Parathyroid adenoma (tissue), 2 donors: ENCODE measurements at regions not wholly inside any gene's neighbourhood (a gene's known extent, or its start where the extent isn't known, plus 50 kb on each side); places are given as distances from the start of the nearest gene placed in this dataset.

Experiments
- H2AFZ ChIP-seq: fragments of 300-600 bp; sonication (generic); one replicate; pipeline ENCODE4 v1.7.0; 2017; ENCODE audit warnings: antibody characterized with exemption, mild to moderate bottlenecking
- H3K27ac ChIP-seq: fragments of 300-600 bp; sonication (generic); one replicate; pipeline ENCODE4 v1.7.0; 2017
- H3K27me3 ChIP-seq: fragments of 300-600 bp; sonication (generic); one replicate; pipeline ENCODE4 v1.7.0; 2017; ENCODE audit warnings: low read length; ENCODE audit not compliant: control insufficient read depth, insufficient read depth
- H3K36me3 ChIP-seq: fragments of 300-600 bp; sonication (generic); one replicate; pipeline ENCODE4 v1.7.0; 2017; ENCODE audit warnings: low read length; ENCODE audit not compliant: control insufficient read depth, insufficient read depth
- H3K4me1 ChIP-seq: fragments of 300-600 bp; sonication (generic); one replicate; pipeline ENCODE4 v1.7.0; 2017; ENCODE audit warnings: control low read depth
- H3K4me2 ChIP-seq: fragments of 300-600 bp; sonication (generic); one replicate; pipeline ENCODE4 v1.7.0; 2017; ENCODE audit warnings: low read length
- H3K4me3 ChIP-seq: fragments of 300-600 bp; sonication (generic); one replicate; pipeline ENCODE4 v1.7.0; 2017; ENCODE audit warnings: low read depth, low read length
- H3K79me2 ChIP-seq: fragments of 300-600 bp; sonication (generic); one replicate; pipeline ENCODE4 v1.7.0; 2017; ENCODE audit warnings: control low read depth
- H3K9ac ChIP-seq: fragments of 300-600 bp; sonication (generic); one replicate; pipeline ENCODE4 v1.7.0; 2017; ENCODE audit warnings: mild to moderate bottlenecking
- H3K9me3 ChIP-seq: fragments of 300-600 bp; sonication (generic); one replicate; pipeline ENCODE4 v1.7.0; 2017; ENCODE audit warnings: low read length; ENCODE audit not compliant: control insufficient read depth
- CTCF ChIP-seq: fragments of 300-600 bp; sonication (generic); IDR thresholded peaks from one replicate; pipeline ENCODE4 v1.7.0; 2017; ENCODE audit warnings: antibody characterized with exemption, mild to moderate bottlenecking
- donor health status: primary hyperparathyroidism.

GRCh38 chr1:234908571-234908970 lies 220.1 kb downstream of the TOMM20 start:
- H3K27ac ChIP-seq: no peak overlapping the region
- no peaks in the 10 kb centered on the region for H3K9me3 ChIP-seq
- H3K36me3 ChIP-seq: no peaks in the 10 kb centered on the region
- no peak for TF ChIP-seq CTCF
- H3K9ac ChIP-seq: no peak overlapping the region
- no peaks in the 10 kb centered on the region for H3K4me1 ChIP-seq
- no peaks in the 10 kb centered on the region for H3K79me2 ChIP-seq
- no peak overlapping the region for H2AFZ ChIP-seq
- no peak overlapping the region for H3K4me3 ChIP-seq
- H3K4me2 ChIP-seq: no peak overlapping the region
- no peaks in the 10 kb centered on the region for H3K27me3 ChIP-seq

GRCh38 chr1:234907940-234908405 lies 220.7 kb downstream of the TOMM20 start:
- no peaks in the 10 kb centered on the region for H3K36me3 ChIP-seq
- no peak overlapping the region for H3K9ac ChIP-seq
- no peak overlapping the region for H2AFZ ChIP-seq
- H3K4me1 ChIP-seq: no peaks in the 10 kb centered on the region
- no peaks in the 10 kb centered on the region for H3K27me3 ChIP-seq
- no peak overlapping the region for H3K27ac ChIP-seq
- H3K9me3 ChIP-seq: no peaks in the 10 kb centered on the region
- no peak overlapping the region for H3K4me3 ChIP-seq
- no peak overlapping the region for H3K4me2 ChIP-seq
- TF ChIP-seq CTCF: no peak
- no peaks in the 10 kb centered on the region for H3K79me2 ChIP-seq

- no peaks in the 10 kb centered on the region for H3K36me3 ChIP-seq
- no peak overlapping the region for H3K9ac ChIP-seq
- no peak for TF ChIP-seq CTCF
- H3K4me3 ChIP-seq: no peak overlapping the region
- no peaks in the 10 kb centered on the region for H3K9me3 ChIP-seq
- no peaks in the 10 kb centered on the region for H3K4me1 ChIP-seq
- no peaks in the 10 kb centered on the region for H3K27me3 ChIP-seq
- no peak overlapping the region for H3K4me2 ChIP-seq
- no peak overlapping the region for H2AFZ ChIP-seq
- H3K27ac ChIP-seq: no peak overlapping the region
- H3K79me2 ChIP-seq: no peaks in the 10 kb centered on the region
Observed at GRCh38 chr1:234907208-234907939, 221.3 kb downstream of the TOMM20 start.

GRCh38 chr1:234906654-234907053 lies 222.0 kb downstream of the TOMM20 start:
- H3K27ac ChIP-seq: no peak overlapping the region

More at GRCh38 chr1:234906654-234907053, 222.0 kb downstream of the TOMM20 start:
- H3K36me3 ChIP-seq: no peaks in the 10 kb centered on the region
- H3K9ac ChIP-seq: no peak overlapping the region
- H3K79me2 ChIP-seq: no peaks in the 10 kb centered on the region
- TF ChIP-seq CTCF: no peak
- no peak overlapping the region for H2AFZ ChIP-seq
- H3K4me2 ChIP-seq: no peak overlapping the region
- no peaks in the 10 kb centered on the region for H3K4me1 ChIP-seq
- no peaks in the 10 kb centered on the region for H3K9me3 ChIP-seq
- H3K4me3 ChIP-seq: no peak overlapping the region
- no peaks in the 10 kb centered on the region for H3K27me3 ChIP-seq
